Liver (tissue), 3 donors: ENCODE measurements at regions not wholly inside any gene's neighbourhood (a gene's known extent, or its start where the extent isn't known, plus 50 kb on each side); places are given as distances from the start of the nearest gene placed in this dataset.

Experiments used
- CTCF ChIP-seq: fragments of 150-350 bp; IDR thresholded peaks from 2 replicates; pipeline ENCODE4 v1.5.1; 2017; ENCODE audit warnings: improper control_type of control experiment, low read depth, low read length; ENCODE audit not compliant: missing input control
- EGR1 ChIP-seq, 2 donors: IDR thresholded peaks; 2 replicates each; pipeline ENCODE4 v1.6.1; 2016 to 2018; ENCODE audit warnings: antibody characterized with exemption in 2 of 2, low read depth in 2 of 2
- FOXA1 ChIP-seq: IDR thresholded peaks from 2 replicates; pipeline ENCODE4 v1.6.1; 2016; ENCODE audit warnings: antibody characterized with exemption
- FOXA2 ChIP-seq: IDR thresholded peaks from 2 replicates; pipeline ENCODE4 v1.6.1; 2016; ENCODE audit warnings: antibody characterized with exemption
- GABPA ChIP-seq, 2 donors: IDR thresholded peaks in 1 of 2; conservative IDR thresholded peaks in 1 of 2; 2 replicates each; pipeline ENCODE4 v1.6.1; 2016; ENCODE audit warnings: antibody characterized with exemption in 2 of 2, mild to moderate bottlenecking in 1 of 2, moderate library complexity in 1 of 2
- JUND ChIP-seq, 2 donors: IDR thresholded peaks; 2 replicates each; pipeline ENCODE4 v1.6.1; 2016; ENCODE audit warnings: antibody characterized with exemption in 2 of 2
- RAD21 ChIP-seq, 2 donors: IDR thresholded peaks; 2 replicates each; pipeline ENCODE4 v1.6.1; 2016; ENCODE audit warnings: antibody characterized with exemption in 2 of 2, mild to moderate bottlenecking in 2 of 2
- RXRA ChIP-seq, 2 donors: IDR thresholded peaks; 2 replicates each; pipeline ENCODE4 v1.6.1; 2017 to 2018; ENCODE audit warnings: antibody characterized with exemption in 2 of 2, mild to moderate bottlenecking in 1 of 2
- TAF1 ChIP-seq: conservative IDR thresholded peaks from 2 replicates; pipeline ENCODE4 v1.6.1; 2016; ENCODE audit warnings: antibody characterized with exemption, mild to moderate bottlenecking
- YY1 ChIP-seq: IDR thresholded peaks from 2 replicates; pipeline ENCODE4 v1.6.1; 2016; ENCODE audit warnings: antibody characterized with exemption, mild to moderate bottlenecking
- TF ChIP-seq, protein P1 (sequence below): IDR thresholded peaks from 2 replicates; pipeline ENCODE4 v1.6.1; 2016; ENCODE audit warnings: antibody characterized with exemption, mild to moderate bottlenecking
- TF ChIP-seq, protein P2 (sequence below): IDR thresholded peaks from 2 replicates; pipeline ENCODE4 v1.6.1; 2016; ENCODE audit warnings: antibody characterized with exemption
- donor health status: healthy.
- donor health status: healthy.

DNA sequence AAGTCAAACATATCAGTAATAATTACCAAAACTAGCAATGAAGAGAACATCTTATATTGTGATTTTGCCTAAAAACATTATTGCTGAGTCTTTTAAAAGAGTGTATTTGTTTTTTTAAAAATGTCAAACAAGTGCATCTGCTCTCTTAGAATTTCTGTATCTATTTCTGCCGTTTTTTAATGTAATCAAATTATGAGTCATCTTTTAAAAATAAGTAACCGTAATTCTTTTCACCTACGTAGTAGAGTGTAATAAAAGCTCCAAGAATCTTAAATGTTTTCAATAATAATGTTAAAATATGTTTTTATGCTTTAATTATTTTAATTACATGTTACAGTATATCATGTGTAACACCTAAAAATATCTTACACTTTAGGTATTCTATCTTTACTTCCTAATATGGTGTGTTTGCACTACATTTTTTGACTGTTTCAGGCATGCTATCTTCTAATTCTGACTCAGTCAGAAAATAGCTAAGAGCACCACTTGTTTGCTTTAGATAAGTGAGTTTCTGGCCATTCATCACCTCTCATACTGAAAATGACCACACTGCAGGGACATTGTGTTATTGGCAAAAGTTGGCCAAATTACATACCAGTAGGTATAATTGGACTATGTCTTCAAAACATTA is 368.5 kb downstream of the PCDH7 start:
- TF ChIP-seq CTCF (no peak), GABPA (IDR thresholded peaks at IDR 0.05 in 1 of 2, conservative IDR thresholded peaks at IDR 0.05 in 1 of 2) (no peak), JUND (IDR thresholded peaks at IDR 0.05) (no peak), YY1 (no peak), FOXA1 (no peak), TAF1 (no peak), RAD21 (IDR thresholded peaks at IDR 0.05) (no peak), FOXA2 (no peak), EGR1 (IDR thresholded peaks at IDR 0.05; ENCODE audit: low read depth in 2 of 2) (no peak), RXRA (IDR thresholded peaks at IDR 0.05) (no peak)
- TF ChIP-seq, protein P1, sequence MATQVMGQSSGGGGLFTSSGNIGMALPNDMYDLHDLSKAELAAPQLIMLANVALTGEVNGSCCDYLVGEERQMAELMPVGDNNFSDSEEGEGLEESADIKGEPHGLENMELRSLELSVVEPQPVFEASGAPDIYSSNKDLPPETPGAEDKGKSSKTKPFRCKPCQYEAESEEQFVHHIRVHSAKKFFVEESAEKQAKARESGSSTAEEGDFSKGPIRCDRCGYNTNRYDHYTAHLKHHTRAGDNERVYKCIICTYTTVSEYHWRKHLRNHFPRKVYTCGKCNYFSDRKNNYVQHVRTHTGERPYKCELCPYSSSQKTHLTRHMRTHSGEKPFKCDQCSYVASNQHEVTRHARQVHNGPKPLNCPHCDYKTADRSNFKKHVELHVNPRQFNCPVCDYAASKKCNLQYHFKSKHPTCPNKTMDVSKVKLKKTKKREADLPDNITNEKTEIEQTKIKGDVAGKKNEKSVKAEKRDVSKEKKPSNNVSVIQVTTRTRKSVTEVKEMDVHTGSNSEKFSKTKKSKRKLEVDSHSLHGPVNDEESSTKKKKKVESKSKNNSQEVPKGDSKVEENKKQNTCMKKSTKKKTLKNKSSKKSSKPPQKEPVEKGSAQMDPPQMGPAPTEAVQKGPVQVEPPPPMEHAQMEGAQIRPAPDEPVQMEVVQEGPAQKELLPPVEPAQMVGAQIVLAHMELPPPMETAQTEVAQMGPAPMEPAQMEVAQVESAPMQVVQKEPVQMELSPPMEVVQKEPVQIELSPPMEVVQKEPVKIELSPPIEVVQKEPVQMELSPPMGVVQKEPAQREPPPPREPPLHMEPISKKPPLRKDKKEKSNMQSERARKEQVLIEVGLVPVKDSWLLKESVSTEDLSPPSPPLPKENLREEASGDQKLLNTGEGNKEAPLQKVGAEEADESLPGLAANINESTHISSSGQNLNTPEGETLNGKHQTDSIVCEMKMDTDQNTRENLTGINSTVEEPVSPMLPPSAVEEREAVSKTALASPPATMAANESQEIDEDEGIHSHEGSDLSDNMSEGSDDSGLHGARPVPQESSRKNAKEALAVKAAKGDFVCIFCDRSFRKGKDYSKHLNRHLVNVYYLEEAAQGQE: no peak
- TF ChIP-seq, protein P2, sequence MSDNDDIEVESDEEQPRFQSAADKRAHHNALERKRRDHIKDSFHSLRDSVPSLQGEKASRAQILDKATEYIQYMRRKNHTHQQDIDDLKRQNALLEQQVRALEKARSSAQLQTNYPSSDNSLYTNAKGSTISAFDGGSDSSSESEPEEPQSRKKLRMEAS: no peak
